HG03558 (cell line): ENCODE measurements at regions not wholly inside any gene's neighbourhood (a gene's known extent, or its start where the extent isn't known, plus 50 kb on each side); places are given as distances from the start of the nearest gene placed in this dataset.

Experiments used
- ATAC-seq: cut with Tn5 transposase; IDR thresholded peaks from one replicate; pipeline ENCODE4 v1.9.1; 2021; ENCODE audit warnings: moderate number of reproducible peaks; ENCODE audit not compliant: unreplicated experiment; ENCODE audit errors: extremely low read depth

DNA sequence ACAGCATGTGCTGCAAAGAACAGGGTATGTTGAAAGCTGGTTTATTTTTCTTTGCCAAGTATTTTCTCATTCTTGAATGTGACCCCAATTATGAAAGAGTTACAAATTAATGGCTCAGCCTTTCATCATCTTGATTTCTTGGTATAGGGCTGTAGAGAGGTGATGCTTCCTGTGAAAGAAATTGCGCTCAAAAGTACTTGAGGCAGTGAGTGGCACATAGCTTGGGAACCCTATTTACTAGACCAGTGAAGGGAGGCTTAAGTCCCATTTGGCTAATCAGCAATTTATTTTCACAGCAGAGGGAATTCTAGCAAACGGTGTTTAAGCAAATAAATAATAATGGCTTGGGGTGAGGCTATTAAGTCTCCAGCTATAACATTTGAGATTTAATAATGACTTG is 153.9 kb upstream of the MIS18BP1 start:
- no peak for ATAC-seq

DNA sequence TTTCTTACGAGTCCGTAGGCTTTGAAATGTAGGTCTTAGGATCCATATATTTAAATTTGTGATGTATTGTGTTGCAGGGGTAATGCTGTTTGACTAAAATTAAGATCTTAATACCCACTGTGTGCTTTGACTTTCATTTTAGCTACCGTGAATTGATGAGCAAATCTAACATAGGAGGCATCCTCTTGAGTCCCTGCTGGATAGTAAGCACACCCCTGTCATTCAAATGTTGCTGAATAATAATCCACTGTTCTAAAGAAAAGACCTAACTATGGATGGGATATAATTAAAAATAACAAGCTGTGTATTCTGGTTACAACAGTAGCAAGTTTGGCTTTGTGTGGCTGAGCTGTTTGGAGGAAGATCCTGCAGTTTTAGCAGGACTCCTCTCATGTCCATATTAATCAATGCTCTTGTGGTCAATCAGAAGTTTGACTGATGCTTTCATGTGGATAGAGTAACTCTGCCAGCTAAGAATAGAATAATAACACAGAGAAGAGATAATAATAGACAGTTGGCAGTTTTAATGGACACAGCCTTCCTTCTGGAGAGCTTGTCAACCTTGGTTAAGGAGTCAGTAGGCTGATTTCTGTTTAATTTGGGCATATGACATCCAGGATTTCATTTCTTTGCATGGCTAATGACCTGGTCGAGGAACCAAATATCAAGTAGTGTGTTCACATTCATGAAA is 148.1 kb upstream of the MIS18BP1 start:
- no peak for ATAC-seq

DNA sequence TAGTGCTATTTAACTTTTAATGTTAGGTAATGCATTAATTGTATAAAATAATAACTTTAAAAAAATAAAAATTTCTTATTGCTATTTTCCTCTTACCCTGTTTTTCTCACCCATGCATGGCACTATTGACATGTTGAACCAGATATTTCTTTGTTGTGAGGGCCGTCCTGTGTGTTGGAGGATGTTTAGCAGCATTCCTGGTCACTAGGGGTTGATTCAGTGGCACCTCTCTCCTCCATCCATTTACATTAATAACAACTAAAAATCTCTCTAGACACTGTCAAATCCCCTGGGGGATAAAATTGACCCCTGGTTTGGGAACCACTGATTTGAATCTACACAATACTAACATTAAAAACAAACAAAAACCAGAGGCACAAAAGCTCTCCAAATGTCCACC is 147.5 kb upstream of the MIS18BP1 start:
- ATAC-seq = no peak

DNA sequence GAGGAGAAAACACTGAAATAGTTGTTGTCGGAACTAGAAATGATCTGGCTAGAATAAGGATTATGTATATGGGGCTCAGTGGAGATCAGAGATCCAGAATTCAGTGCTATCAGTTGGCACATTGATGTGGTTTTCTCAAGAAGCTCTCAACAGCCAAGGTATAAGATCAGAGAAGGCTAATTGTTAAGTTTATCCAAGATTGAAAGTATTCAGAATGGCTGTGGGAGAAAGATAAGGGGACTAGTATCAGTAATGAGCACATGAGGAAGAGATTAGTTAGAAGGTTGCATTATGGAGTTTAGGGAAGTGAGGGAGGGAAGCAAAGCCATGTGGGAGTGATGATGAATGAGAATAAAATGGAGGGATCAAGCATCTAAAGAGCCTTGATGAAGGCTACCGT is 128.1 kb upstream of the MIS18BP1 start:
- ATAC-seq = no peak

DNA sequence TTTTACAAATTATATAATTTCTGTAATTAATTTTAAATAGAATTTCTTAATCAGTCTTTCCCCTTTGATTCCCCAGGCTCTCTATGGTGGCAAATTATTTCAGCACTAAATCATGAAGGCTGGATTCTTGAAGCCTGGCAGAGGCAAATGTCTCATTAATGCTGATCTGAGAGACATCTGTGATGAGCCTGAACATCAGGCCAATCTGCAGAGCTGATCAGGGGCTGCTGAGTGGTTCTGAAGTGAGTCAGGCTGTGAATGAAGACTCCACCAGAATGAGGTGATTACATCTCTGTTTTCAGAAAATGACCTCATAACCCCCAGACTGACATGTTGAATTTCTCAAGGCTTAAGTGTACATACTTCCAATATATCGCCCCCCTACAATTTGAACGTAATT is 124.2 kb upstream of the MIS18BP1 start:
- no peak for ATAC-seq

DNA sequence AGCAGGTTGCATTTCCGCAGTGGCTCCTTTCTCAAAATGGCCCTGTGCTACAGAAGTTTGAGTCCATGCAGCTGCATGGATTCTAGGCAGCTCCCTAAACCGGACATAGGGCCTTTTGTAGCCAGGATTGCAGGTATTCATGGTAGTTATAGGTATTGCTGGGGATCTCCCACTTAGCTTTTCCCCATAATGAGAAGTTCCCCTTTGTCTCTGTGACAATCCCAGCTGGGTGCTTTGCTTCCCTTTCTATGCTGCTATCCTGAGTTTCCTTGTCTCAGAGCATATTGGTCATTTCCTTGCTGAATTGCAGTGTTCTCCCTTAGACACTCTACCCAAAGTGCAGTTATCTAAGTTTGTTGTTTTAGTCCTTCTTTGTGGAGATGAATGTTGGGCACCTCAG is 120.9 kb upstream of the MIS18BP1 start:
- no peak for ATAC-seq

DNA sequence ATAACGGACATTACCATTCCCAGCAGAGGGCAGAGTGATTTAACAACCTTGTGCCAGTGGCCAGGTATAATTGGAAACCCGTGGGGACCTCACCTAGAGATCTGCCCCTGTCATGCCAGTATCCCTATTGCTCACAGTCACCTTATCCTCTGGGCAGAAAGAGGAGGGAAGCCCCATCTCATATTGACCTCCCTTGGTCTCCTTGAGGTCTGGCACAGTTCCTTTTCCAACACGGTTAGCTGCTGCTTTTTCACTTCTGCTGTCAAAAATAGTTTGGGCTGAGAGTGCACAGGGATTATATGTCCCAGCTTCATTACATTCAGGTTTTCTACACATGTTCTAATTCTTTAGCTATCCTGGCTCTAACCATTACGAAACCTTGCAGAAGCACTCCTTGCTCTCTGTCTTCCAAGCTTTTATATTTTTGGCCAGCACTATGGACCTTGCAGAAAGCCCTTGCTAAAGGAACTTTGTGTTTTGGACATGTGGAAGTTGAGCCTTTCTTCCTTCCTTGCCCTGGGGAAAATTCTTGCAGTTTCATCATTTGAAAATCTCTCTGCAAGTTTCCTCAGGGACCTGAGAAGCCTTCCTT is 111.7 kb upstream of the MIS18BP1 start:
- ATAC-seq = no peak

DNA sequence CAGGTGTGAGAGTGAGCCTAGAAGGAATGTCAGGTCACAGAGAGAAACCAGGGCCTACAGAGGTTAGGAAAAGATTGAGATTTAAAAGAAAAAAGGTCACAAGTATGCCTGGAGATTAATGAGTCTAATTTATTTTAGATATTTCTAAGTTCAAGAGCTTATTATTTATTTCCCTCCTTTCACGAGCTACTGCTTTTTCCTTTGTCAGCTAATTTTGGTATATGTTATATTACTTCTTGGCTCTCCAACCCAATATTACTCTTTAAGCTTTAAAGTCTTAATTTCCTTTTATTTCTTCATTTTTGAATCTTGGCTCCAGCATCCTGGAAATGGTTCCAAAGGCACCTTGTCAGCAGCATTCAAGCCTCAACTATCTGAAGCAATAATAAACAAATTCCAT is 109.5 kb upstream of the MIS18BP1 start:
- ATAC-seq = no peak

DNA sequence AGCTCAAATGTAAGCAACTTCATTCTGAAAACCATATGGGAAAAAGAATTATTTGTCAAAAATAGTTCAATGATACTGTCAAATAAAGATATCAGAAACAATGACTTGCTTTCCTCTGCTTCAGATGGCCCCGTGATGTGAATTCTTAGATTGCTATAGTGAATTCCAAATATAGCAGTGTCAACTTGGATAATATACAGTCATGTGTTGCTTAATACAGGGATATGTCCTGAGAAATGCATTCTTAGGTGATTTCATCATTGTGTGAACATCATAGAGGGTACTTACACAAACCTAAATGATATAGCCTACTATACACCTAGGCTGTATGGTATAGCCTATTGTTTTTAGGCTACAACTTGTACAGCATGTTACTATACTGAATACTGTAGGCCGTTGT is 108.7 kb upstream of the MIS18BP1 start:
- ATAC-seq = no peak

DNA sequence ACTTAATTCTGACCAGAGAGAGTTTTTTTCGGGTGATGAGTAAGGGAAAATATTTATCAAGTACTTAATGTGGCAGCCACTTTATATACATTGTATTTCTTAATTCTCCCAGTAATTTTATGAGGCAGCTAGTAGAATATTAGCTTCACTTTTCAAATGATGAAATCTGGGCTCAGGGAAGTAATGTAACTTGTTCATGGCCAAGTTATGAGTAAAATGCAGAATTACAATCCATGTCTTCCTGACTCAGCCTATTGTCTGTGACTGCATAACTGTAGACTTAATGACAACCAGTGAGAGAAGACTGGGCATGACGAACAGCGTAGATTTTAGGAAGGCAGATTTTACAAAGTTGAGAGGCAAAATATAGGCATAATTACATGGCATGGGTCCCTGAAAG is 106.7 kb upstream of the MIS18BP1 start:
- no peak for ATAC-seq

DNA sequence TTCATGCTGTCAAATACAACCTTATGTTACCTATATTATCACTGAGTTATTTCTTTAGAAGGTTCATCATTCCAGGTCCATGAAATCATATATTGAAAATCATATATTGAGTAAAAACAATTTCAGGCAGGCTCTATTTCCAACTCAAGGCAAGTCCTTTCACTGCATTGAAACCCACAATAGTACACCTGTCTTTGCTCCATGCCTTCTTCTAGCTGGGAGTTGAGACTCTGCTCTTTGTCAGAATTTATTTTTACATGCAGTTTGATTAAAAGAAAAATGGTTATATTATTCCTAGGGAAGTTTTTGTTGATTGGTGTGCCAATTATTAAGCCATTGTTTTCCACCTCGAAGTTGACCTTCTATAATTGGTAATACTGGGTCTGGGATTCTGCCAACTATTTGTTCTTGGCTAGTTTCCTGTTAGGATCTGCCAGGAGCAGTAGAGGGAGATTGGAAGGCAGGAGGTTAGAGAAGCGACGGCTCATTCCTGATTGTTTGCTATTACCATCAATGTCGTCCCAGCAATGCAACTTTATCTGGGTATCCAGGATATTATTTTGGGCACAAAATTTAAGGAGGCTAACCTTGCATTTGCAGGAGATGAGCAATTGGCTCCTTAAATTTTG is 79.5 kb upstream of the MIS18BP1 start:
- ATAC-seq = no peak

DNA sequence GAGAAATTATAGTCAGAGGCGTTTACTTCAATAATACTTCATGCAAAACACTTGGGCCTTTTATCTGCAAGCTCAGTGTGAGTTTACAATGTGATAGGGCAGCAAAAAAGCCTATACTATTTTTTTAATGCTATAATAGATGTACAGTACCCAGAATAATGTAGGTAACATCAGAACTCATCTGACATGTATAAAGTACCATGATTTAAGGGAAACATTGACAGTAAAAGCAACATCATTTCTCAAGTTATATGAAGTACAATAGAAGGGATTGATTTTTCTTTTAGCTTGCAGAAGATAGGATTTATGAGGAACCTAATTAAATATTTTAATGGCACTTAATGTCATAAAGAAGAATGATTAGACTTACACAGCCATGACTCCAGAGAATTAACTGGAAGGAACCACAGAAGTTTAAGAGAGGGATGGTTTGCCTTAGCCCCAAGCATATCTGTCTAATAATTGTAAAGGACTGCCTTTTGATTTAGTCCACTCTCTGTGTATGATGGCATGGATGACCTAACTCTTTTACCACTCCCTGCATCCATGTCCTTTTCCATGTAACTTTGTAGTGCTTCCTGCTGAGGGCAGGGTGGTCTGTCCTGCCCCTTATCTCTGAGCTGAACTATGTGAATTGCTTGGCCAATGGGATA is 55.9 kb upstream of the MIS18BP1 start:
- ATAC-seq = no peak
